ENCODE measurements at regions not wholly inside any gene's neighbourhood (a gene's known extent, or its start where the extent isn't known, plus 50 kb on each side); places are given as distances from the start of the nearest gene placed in this dataset.
"Not testable (repeated sequence)": the region's sequence is repeated elsewhere in the genome, so short reads cannot be mapped to it uniquely, and the experiment has no call there.

- H3K36me3 ChIP-seq, result no peaks in the 10 kb centered on the region
- no peak overlapping the region for H3K4me3 ChIP-seq
- H3K27me3 ChIP-seq, result no peaks in the 10 kb centered on the region
- no peak overlapping the region for H3K27ac ChIP-seq
- TF ChIP-seq, protein P1, sequence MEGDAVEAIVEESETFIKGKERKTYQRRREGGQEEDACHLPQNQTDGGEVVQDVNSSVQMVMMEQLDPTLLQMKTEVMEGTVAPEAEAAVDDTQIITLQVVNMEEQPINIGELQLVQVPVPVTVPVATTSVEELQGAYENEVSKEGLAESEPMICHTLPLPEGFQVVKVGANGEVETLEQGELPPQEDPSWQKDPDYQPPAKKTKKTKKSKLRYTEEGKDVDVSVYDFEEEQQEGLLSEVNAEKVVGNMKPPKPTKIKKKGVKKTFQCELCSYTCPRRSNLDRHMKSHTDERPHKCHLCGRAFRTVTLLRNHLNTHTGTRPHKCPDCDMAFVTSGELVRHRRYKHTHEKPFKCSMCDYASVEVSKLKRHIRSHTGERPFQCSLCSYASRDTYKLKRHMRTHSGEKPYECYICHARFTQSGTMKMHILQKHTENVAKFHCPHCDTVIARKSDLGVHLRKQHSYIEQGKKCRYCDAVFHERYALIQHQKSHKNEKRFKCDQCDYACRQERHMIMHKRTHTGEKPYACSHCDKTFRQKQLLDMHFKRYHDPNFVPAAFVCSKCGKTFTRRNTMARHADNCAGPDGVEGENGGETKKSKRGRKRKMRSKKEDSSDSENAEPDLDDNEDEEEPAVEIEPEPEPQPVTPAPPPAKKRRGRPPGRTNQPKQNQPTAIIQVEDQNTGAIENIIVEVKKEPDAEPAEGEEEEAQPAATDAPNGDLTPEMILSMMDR (IDR thresholded peaks at IDR 0.05), result no peak
- no peak for DNase-seq (ENCODE audit: low spot score in 2 of 2)
- H3K4me1 ChIP-seq, result no peaks in the 10 kb centered on the region
- intact Hi-C loops (cut with DNase I), result no loop called here
- H3K9me3 ChIP-seq, result no peaks in the 10 kb centered on the region
These were observed 139.5 kb upstream of the FERD3L start for GRCh38 chr7:19284596-19285300.

DNA sequence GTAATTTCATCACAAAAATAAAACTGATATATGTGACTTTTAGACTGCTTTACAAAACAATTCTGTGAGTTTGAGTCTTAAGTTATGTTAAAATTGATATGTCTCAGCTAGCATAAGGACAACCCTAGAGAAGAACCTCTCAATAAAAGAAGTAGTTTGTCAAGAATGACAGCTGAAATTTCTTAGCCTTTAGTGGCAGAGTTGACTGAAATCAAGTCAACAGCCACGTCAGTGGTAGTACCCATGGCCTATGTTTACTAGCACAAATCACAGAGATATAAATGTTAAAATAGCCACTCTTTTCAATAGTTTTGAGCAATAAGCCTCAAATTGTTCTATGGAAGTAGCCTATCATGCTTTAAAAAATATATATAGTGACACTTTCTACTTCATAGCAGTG lies 138.9 kb upstream of the FERD3L start:
- intact Hi-C loops (cut with DNase I), result no loop called here

DNA sequence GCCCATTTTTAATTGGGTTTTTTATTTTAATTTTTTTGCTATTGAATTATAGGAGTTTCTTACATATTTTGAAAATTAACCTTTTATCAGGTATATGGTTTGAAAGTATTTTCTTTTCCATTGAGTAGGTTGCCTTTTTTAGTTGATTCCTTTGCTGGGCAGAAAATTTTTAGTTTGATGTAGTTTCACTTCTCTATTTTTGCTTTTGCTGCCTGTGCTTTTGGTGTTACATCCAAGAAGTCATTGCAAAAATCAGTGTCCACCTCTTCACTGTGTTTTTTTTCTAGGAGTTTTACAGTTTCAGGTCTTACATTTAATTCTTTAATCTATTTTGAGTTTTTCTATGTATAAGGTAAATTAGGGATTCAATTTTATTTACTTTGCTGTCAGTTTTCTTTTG lies 129.8 kb upstream of the FERD3L start:
- H3K27me3 ChIP-seq, result no peaks in the 10 kb centered on the region
- no peaks in the 10 kb centered on the region for H3K4me1 ChIP-seq
- DNase-seq (ENCODE audit: low spot score in 2 of 2), result no peak
- H3K9me3 ChIP-seq, result peaks cover 0 to 3% of the 10 kb centered on the region in 2 donors
- TF ChIP-seq, protein P1 (IDR thresholded peaks at IDR 0.05), result no peak
- intact Hi-C loops (cut with DNase I), result no loop called here
- H3K36me3 ChIP-seq, result no peaks in the 10 kb centered on the region
- no peak overlapping the region for H3K4me3 ChIP-seq
- no peak overlapping the region for H3K27ac ChIP-seq

More for the DNA sequence above, 138.9 kb upstream of the FERD3L start:
- DNase-seq (ENCODE audit: low spot score in 2 of 2), result no peak
- H3K36me3 ChIP-seq, result no peaks in the 10 kb centered on the region
- no peak overlapping the region for H3K27ac ChIP-seq
- no peaks in the 10 kb centered on the region for H3K4me1 ChIP-seq
- no peaks in the 10 kb centered on the region for H3K9me3 ChIP-seq
- TF ChIP-seq, protein P1 (IDR thresholded peaks at IDR 0.05), result no peak
- H3K27me3 ChIP-seq, result no peaks in the 10 kb centered on the region
- no peak overlapping the region for H3K4me3 ChIP-seq

DNA sequence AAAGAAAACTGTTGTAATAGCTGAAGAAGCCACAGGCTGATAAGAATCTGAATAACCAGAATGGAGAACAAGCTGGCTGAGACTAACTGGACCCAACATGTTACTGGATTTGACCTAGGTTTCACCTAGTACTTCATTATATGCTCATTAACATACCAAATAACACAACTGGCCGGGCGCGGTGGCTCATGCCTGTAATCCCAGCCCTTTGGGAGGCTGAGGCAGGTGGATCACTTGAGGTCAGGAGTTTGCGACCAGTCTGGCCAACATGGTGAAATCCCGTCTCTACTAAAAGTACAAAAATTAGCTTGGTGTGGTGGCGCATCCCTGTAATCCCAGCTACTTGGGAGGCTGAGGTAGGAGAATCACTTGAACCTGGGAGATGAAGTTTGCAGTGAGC lies 127.1 kb upstream of the FERD3L start:
- H3K4me1 ChIP-seq, H3K36me3 ChIP-seq: not testable (repeated sequence)

GRCh38 chr7:19269301-19269700 lies 124.1 kb upstream of the FERD3L start:
- Histone ChIP-seq H3K4me1 (no peaks in the 10 kb centered on the region), H3K27me3 (no peaks in the 10 kb centered on the region), H3K4me3 (no peak overlapping the region), H3K9me3 (no peaks in the 10 kb centered on the region), H3K27ac (no peak overlapping the region), H3K36me3 (no peaks in the 10 kb centered on the region)
- DNase-seq (ENCODE audit: low spot score in 2 of 2), result no peak
- TF ChIP-seq, protein P1 (IDR thresholded peaks at IDR 0.05), result no peak
- intact Hi-C loops (cut with DNase I), result no loop called here

More for the DNA sequence above, 127.1 kb upstream of the FERD3L start:
- H3K27me3 ChIP-seq; H3K9me3 ChIP-seq; H3K4me3 ChIP-seq; H3K27ac ChIP-seq; intact Hi-C loops (cut with DNase I); DNase-seq (ENCODE audit: low spot score in 2 of 2): not testable (repeated sequence)

- DNase-seq (ENCODE audit: low spot score in 2 of 2), result no peak
These were observed 123.5 kb upstream of the FERD3L start for GRCh38 chr7:19268737-19269136.

More at GRCh38 chr7:19268737-19269136, 123.5 kb upstream of the FERD3L start:
- intact Hi-C loops (cut with DNase I), result no loop called here
- Histone ChIP-seq H3K4me1 (no peaks in the 10 kb centered on the region), H3K4me3 (no peak overlapping the region), H3K9me3 (no peaks in the 10 kb centered on the region), H3K27me3 (no peaks in the 10 kb centered on the region), H3K36me3 (no peaks in the 10 kb centered on the region), H3K27ac (no peak overlapping the region)
- TF ChIP-seq, protein P1 (IDR thresholded peaks at IDR 0.05), result no peak
